HG03045 (cell line): ENCODE measurements at regions not wholly inside any gene's neighbourhood (a gene's known extent, or its start where the extent isn't known, plus 50 kb on each side); places are given as distances from the start of the nearest gene placed in this dataset.
"Not testable (repeated sequence)": the region's sequence is repeated elsewhere in the genome, so short reads cannot be mapped to it uniquely, and the experiment has no call there.

Experiments used
- ATAC-seq: cut with Tn5 transposase; IDR thresholded peaks from one replicate; pipeline ENCODE4 v1.9.1; 2021; ENCODE audit warnings: mild to moderate bottlenecking, moderate library complexity; ENCODE audit not compliant: unreplicated experiment

DNA sequence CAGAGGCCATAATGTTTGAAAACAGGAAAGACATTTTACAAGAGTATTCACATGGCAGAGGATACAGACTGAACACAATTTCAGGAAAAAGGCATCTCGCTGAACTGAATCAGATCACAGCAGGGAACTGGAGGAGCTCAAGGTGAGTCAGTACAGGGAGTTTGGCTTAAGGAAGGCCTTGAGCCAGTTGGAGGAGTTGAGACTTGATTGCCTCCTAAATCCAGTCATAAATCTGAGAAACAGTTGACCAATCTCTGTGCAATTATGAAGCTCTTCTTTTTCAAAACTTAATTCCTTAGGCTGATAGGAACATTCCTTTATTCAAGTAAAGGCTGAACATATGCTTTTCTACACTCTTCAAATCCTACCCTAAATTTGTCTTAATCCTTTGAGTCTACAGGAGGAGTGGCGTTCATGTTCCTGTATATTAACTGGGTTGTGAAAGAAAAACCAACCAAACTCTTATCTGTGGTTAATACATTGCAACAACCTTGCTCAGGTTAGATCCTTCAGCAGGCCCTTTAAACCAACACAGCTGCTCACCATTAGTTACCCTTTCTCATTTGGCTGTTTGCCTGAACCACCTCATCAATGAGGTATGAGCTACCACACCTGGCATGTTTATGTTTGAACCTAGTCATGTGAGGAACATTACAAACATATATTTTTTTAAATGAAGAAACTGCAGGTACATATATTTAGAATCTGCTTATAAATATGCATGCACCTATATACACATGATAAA lies 404.1 kb upstream of the ATP11B start:
- ATAC-seq: no peak

DNA sequence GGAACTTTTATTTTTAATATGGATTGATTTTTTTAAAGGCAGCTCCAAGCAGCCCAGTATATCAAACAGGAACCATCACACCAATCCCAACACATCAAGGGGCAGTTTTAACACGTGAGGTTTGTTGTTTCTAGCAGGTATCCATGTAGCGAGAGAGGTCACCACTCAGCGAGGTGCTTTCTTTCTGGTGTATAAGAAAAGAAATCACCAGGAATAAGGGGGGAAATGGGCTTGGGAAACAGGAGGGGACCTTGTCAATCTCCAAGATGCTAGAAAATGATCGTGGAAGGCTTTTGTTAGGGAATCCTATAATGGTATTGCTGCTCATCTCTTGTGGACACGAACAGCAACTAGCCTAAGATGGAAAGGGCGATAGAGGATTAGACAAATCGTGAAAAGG lies 402.9 kb upstream of the ATP11B start:
- ATAC-seq: no peak

DNA sequence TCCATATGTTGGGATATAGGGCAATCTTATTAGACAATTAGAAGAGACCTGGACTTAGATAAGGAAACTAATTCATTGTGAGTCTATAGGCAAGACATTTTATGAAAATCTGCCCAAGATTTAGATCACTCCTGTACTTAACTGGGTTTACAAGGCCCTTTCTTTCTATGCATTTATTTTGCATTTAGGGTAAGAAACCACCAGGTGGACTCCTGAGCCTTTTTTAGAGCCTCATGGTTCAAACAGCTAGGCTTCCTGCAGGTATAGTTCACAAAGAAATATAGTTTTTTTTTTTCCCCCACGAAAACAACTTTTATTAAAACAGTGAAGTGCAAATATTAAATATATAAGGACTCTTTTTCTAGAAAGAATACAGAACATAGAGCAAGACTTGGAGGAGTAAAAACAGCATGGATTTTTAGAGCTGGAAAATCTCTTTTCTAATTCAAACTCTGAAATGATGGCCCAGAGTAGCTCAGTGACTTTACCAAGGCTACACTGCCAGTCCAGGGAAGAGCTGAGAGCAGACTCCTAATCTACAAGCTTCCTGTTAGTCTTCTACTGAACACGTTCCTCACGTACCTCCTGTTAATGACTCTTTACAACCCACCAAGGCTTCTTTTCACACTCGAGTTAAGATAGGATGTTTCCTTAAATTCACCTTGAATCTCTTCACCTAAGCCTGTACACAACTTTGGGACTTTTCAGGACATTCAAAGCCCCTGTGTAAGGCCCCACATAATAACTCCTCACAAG lies 400.9 kb upstream of the ATP11B start:
- ATAC-seq: no peak

DNA sequence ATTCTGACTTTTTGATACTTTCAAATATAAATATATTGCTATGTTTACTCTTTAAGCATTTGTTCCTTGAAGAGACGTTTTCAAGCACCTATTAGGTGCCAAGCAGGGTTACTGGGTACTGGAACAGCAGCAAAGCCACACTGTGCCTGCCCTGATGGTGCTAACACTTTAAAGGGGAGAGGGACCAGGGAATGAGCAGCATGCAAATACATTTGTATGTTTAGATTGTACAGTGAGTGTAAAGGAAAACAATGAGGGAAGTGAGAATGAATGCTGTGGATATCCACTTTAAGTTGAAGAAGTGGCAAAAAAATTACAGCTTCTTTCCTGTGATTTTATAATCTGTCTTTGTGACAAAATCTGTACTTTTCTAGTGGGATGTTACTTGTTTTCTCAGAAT lies 400.2 kb upstream of the ATP11B start:
- no peak for ATAC-seq

DNA sequence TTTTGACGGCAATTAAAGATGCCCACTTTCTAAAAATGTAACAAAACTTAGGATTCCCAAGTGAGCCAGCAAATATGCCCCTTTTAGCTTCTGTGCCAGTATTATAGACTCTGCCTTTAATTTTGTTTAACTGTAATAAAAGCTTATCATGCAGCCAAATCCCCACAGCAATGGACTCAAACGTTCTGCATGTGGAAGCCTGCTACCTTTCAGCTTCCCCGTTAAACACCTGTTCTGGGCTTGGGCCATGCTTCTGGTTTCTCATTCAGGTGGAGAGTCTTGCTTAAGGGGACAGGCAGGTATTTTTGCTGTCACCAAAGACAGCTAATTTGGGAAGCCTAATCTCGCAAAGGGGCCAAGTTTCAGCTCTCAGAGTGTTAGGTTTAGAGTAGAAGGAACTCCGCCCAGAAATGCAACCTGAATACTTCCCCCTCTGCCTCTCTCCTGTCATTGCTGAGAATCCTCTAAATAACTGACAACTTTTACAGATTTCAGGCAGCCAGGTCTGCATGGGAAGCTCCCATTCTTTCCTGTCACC lies 399.4 kb upstream of the ATP11B start:
- ATAC-seq: no peak

DNA sequence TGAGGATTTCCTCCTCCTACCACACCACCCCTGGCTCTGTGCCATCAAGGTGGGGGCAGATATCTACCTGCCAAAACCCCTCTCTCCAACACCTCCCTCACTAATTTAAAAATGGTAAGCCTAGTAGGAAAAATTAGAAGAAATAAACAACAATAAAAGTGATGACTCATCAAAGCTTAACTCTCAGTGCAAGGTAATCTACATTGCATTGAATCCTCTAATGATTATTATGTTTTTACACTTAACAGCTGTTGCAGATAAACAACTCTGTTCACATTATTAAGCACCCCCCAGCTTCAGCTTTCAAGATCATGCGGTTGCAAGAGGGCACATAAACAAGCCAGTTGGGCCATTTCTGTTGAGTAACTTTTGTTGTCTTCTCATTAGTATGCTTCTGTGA lies 396.1 kb upstream of the ATP11B start:
- no peak for ATAC-seq

DNA sequence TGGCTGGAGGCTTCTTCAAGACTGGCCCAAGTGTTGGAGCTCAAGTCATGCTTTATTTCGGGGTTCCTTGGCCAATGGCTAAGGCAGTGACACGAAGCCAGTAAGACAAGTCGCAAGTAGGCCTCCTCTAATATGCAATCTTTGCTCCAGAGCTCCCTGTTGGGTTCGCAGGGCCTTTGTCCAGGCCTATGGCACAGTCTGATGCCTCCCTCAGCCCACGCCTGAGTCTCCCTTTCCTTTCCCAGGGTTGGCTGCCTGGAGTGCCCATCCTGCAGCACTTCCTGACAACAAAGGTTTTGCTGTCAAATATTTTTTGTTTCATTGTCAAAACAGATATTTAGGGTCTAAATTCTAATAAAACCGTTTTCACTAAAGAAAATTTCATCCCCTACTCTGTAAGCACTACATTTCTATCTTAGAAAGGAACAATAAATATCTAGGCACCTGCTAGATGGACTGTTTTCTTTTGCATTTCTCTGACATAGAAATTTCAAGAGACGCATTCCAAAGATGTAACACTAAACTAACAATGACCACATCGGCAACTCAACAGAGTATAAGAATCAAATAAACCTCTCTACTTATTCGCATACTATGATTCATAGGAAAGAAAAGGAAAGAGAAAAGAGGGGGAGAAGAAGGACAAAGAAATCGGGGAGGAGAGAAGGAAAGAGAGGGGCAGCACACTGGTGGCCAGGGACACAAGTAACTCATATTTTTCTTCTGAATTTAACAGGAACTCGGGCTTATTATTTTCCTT lies 393.1 kb upstream of the ATP11B start:
- no peak for ATAC-seq

DNA sequence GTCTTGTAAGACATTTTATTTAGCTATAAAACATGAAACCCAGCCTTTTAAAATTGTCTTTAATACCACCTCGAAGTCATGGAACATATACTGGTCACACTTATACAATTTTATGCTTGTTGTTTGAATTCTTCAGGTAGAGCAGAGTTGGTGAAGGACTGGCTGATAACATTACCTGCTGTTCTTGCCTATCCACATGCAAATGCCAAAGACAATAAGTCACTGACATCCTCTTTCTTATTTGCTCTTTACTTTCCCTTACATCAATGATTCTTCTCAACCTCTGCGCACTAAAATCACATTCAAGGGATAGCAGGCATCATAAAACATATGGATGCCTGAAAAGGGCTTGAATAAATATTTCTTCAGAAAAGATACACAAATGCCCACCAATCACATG lies 392.5 kb upstream of the ATP11B start:
- no peak for ATAC-seq

DNA sequence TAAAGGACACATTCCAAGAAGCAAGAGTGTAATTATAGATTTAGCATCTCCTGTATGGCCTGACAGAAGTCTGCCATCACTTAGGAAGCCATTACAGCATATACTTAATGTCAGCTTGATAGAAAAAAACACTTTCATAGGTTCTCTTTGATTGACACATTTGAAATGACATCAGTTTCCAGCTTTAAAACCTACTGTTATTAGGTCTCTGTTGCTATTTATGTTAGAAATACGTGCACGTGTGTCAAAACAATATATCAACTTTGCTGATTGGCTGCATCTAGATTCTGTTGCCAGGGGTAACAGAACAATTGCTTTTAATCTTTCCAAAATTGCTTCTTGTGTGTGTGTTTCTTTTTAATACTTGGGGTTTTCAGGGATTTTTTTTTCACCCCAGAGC lies 389.3 kb upstream of the ATP11B start:
- no peak for ATAC-seq

DNA sequence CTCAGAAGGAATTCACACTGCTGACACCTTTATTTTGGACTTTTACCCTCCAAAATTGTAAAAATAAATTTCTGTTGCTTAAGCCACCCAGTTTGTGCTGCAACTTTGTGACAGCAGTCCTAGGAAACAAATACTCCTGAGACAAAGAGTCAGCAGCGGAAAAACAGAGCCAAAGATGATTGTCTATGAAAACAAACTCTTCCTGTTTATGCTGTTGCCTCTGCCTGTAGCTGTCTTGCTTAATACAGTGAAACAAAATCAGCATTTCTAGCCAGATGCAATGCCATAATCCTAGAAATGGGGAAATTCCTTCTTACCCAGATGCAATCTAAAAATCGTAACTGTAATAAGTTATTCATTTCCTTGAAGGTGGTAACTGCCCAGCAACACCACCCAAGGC lies 387.5 kb upstream of the ATP11B start:
- ATAC-seq: no peak

DNA sequence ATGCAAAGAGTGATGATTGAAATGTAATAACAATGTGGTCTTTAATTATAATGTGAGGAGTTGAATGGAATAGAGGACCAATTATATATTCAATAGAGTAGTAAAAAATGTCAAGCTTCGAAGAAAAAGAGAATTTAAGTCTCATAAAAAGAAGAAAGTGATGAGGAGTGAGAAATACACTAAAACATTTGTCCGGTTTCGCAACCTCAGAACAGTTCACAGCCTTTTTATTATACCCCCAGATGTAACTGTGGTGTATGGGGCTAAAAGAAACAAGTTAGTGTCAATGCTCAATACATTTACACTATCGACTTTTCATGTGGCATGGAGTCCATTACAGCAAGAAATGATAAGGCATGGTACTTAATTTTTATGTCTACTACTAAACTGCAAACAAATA lies 386.5 kb upstream of the ATP11B start:
- no peak for ATAC-seq

DNA sequence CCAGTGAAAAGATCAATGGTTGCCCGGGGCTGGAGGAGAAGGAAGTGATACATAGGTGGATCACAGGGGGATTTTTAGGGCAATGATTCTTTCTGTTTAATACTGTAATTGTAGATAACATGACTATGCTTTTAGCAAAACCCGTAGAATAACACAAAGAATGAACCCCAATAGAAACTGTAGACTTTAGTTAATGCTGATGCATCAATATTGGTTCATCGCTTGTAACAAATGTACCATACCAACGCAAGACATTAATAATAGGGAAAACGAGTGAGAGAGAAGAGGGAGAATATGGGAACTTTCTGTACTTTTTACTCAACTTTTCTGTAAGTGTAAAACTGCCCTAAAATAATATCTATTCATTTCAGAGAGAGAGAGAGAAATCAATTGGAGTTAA lies 383.3 kb upstream of the ATP11B start:
- no peak for ATAC-seq

DNA sequence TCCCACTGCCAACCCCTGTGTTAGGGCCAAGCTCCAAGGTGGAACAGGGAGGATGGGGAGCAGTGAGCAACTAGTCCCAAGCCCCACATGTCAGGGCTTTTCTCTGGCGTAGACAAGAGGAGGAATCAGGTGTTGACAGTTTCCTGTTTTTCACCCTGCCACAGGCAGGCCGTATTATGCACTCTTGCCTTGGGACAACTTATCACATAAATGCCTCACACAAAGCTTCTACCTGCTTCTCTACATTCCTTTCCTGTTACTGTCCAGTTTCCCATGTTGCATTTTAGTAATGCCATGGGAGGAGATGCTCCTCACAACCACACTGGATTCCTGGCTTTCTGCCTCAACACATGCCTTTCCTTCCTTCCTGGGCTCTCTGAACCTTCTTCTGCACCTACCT lies 381.2 kb upstream of the ATP11B start:
- no peak for ATAC-seq

DNA sequence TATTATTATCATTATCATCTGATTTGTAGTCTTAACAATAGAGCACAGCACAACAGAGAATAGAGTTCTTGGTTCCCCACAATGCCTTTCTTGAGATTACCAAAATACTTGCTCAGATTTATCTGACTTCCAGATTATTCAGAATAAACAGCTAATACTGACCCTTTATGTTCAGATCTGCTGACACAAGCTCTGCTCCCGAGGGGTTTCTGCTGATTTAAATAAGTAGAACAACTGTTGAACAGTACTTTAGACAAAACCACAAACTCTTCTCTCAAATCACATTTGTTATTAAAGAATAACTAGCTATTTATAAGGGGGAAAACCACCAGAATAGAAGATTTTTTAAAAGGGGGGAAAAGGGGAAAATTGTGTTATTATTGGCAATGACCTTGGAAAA lies 380.2 kb upstream of the ATP11B start:
- ATAC-seq: no peak

DNA sequence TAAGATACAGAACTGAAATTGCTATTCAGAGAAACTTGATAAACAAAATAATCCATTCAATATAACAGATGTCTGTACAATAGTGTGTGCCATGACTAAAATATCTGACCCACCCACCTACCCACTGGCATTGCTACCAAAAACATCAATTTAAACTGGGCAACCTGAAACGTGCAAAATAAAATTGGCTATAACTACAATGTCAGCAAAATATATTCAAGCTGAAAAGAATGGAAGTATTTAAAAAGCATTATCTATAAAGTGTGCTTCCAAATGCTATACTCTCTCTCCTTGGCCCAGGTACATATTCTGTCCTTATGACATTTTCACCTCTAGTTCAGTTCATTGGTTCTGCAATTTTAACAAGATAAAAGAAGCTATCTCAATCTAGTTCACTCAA lies 379.6 kb upstream of the ATP11B start:
- ATAC-seq: no peak

DNA sequence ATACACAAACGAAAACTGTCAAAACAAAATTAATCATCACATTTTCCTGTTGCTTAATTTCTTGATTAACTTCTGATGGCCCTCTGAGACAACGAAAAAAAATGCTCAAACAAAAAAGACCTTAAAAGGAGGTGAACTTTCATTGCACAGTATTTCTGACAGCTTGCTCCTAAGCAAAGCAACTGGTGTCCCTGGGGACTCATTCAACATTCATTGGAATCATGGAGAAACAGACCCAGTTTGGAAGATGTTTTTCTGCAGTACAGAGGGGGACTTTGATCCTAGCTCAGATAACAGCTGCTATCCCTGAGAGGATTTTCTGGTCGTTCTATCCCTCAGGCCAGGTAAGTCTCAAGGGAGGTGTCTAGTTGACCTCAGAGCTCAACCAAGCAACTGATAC lies 378.7 kb upstream of the ATP11B start:
- ATAC-seq: no peak

DNA sequence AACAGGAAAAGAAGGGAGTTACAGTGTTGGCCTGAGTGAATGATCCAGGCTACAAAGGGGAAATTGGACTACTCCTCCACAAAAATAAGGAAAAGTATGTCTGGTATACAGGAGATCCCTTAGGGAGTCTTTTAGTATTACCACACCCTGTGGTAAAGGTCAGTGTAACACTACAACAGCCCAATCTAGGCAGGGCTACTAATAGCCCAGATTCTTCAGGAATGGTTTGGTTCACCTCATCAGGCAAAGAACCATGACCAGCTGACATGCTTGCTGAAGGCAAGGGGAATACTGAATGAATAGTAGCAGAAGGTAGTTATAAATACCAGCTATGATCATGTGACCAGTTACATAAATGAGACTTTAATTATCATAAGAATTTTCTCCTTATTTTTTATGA lies 372.6 kb upstream of the ATP11B start:
- no peak for ATAC-seq

DNA sequence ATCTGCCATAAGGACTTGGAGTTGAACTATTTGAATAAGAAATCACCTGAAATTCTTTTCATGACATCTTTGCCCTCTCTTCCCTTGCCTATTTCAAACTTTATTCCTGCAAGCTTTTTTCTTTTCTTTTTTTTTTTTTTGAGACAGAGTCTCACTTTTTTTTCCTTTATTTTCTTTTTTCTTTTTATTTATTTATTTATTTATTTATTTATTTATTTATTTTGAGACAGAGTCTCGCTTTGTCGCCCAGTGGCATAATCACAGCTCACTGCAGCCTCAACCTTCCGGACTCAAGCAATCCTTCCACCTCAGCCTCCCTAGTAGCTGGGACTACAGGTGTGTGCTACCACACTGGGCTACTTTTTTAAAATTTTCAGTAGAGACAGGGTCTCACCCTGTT lies 369.3 kb upstream of the ATP11B start:
- no peak for ATAC-seq

DNA sequence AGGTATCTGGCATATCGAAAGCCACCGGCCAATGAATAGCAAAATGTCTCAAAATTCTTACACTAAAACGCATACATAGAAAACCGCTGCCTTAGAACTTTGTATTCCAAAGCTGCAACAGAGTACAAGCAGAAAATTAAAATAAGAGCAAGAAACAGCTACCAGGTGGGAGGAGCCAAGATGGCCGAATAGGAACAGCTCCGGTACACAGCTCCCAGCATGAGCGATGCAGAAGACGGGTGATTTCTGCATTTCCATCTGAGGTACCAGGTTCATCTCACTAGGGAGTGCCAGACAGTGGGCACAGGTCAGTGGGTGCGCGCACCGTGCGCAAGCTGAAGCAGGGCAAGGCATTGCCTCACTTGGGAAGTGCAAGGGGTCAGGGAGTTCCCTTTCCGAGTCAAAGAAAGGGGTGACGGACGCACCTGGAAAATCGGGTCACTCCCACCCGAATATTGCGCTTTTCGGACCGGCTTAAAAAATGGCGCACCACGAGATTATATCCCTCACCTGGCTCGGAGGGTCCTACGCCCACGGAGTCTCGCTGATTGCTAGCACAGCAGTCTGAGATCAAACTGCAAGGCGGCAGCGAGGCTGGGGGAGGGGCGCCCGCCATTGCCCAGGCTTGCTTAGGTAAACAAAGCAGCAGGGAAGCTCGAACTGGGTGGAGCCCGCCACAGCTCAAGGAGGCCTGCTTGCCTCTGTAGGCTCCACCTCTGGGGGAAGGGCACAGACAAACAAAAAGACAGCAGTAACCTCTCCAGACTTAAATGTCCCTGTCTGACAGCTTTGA lies 367.2 kb upstream of the ATP11B start:
- ATAC-seq: not testable (repeated sequence)

DNA sequence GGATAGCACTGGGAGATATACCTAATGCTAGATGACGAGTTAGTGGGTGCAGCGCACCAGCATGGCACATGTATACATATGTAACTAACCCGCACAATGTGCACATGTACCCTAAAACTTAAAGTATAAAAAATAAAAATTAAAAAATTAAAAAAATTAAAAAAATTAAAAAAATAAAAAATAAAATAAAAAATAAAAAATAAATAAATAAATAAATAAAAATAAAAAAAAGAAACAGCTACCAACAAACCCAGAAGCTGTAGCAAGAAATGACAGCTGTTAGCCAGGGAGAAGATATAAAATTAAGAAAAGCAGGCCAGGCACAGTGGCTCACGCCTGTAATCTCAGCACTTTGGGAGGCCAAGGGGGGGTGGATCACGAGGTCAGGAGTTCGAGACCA lies 361.3 kb upstream of the ATP11B start:
- not testable (repeated sequence) for ATAC-seq

DNA sequence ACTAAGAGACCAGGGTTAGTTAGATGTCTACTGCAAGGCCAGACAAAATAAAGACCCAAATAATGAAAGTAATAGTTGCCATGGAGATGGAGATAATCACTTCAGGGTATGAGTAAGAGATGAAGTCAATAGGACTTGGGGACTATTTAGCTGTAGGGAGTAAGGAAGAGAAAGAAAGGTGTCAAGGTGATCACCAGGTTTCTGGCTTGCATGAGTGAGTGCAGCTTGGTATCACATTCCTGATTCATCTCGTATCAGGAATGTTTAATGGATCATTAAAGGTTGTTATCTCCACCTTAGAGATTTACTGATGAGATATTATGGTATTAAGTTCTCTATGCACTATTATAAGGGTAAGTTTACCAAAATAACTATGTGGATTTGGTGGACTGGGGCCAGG lies 357.4 kb upstream of the ATP11B start:
- ATAC-seq: no peak
